Amygdala (tissue), 56 donors: ENCODE measurements at regions not wholly inside any gene's neighbourhood (a gene's known extent, or its start where the extent isn't known, plus 50 kb on each side); places are given as distances from the start of the nearest gene placed in this dataset.
A peak's percentile ranks its signal among the peaks of the same experiment; 100 is the strongest.

Experiments used
- DNase-seq, 56 donors: peaks; one replicate each; lab custom pipeline; 2025; lab: John Stamatoyannopoulos, UW

DNA sequence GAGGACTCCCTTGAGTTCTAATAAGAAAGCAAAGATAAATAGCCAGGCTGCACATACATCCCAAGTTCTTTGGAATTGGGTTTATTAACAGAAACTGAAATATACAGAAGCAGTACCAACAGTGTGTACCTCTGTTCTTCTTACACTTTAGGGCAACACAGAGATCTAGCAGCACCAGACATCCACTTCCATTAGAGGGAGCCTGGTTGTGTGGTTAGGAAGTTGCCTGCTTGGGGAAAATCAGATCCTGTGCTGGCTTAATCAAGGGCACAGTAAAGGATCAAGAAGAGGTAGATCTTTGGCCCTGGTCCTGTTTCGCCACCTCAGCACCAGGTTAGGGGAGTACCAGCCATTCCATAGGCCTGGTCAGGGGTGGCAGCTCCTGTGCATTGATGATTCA, 231.1 kb upstream of the ARHGAP24 start:
- no peak for DNase-seq

DNA sequence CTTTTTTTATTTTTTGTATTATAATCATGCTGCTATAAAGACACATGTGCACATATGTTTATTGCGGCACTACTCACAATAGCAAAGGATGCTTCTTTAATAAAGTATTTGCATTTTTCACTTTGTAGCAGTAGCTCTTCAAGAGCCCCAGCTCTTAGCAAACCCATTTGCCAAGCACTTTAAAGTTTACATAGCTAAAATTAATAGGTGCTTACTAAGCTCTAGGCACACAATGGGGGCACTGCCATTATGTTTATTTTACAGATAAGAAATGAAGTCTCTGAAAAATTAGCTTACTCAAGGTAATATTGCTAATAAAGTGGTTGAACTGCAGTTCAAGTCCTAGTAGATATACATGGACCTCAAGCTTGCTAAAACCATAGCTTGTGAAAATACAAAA, 230.3 kb upstream of the ARHGAP24 start:
- no peak for DNase-seq

DNA sequence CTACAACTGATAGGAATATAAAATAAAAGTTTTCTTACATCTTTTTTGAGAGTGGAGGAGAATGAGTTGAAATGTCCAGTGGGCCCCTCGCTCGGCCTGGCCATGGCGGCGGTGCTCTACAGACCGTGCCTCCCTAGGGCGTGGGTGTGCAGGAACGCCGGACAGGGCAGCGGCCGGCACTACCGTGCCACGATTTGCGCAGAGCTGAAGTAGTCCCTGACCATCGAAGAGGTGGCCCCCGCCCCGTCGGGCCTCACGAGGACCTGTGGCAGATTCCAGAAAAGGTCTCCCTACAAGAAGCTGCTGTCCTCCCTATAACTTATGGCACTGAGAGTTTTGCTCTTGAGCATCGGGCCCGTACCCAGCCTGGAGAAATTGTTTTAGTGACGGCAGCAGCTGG, 228.9 kb upstream of the ARHGAP24 start:
- DNase-seq = no peak

GRCh38 chr4:85250852-85251251, 224.1 kb upstream of the ARHGAP24 start:
- DNase-seq = no peak

DNA sequence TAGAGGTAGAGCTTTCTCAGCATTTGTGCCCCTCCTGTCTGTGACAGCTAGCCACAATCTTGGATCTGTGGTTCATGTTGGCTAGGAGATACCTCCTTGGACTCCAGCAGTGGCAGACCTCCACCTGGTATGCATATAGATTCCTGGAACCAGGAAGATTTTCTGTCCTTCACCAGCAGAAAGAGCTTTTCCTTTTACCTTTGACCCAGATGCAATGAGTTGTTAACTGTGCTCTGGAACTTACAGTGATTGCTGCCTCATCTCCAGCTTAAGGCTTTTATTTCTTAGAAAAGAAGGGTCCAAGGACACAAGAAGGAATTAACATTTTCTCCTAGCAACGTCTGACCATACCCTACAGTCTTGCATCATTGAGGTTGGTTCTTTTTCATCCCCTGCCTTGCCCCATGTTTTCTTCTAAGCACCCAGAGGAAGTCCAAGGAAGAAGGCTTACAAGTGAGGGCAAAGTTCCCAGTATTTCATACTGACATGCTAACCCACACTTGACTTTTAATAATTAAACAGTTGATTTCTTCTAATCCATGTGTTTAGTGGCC, 217.1 kb upstream of the ARHGAP24 start:
- DNase-seq = no peak

DNA sequence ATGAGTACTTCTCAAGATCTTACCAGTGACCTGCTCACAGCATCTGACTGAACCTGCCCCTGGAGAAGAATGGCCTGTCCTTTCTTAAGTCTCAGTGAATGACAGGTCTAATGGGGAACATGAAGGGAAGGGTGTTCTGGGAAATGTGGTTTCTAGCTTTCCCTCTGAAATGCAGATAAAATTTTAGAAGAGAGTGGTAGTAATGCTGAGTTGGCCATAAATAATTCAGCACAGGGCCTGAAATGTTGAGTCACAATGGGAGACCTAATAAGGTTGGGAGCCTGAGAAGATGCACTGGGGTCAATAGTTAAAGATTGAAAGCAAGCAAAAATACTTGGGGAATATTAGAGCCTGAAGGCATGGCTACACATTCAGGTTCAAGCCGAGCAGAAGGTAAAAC, 214.9 kb upstream of the ARHGAP24 start:
- no peak for DNase-seq

DNA sequence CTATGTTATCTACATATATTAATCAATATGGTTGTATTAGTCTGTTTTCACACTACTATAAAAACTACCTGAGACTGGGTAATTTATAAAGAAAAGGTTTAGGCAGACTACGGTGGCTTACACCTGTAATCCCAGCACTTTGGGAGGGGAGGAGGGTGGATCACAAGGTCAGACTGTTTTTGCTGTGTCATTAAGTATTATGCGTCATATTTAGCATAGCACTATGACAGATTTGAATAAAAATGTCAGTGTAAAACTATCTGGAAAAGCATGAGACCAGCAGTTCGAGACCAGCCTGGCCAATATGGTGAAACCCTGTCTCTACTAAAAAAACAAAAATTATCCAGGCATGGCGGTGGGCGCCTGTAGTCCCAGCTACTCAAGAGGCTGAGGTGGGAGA, 209.7 kb upstream of the ARHGAP24 start:
- no peak for DNase-seq

DNA sequence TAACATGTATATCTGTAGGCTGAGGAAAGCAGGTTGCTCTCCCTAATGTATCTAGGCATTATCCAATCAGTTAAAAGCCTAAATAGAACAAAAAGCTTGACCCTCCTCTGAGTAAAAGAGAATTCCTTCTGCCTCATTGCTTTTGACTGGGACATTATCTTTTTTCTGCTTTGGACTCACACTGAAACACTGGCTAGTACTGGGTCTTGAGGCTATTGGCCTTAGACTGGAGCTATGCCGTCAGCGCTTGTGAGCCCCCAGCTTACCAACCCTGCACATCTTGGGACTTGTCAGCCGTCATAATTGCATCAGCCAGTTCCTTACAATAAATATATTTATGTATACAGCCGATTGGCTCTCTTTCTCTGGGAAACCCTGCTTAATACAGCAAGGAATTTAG, 206.8 kb upstream of the ARHGAP24 start:
- no peak for DNase-seq

GRCh38 chr4:85268961-85269360, 206.0 kb upstream of the ARHGAP24 start:
- no peak for DNase-seq

DNA sequence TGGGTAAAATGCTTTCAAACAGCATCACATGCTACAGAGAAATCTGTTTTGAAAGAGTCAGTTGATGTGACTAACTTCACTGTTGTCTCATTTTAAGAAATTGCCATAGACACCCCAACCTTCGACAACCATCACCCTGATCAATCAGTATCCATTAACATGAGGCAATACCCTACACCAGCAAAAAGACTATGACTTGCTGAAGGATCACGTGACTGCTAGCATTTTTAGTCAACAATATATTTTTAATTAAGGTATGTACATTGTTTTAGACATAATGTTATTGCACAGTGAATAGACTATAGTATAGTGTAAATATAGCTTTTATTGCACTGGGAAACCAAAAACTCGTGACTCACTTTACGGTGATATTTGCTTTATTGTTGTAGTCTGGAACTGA, 200.0 kb upstream of the ARHGAP24 start:
- DNase-seq = no peak

DNA sequence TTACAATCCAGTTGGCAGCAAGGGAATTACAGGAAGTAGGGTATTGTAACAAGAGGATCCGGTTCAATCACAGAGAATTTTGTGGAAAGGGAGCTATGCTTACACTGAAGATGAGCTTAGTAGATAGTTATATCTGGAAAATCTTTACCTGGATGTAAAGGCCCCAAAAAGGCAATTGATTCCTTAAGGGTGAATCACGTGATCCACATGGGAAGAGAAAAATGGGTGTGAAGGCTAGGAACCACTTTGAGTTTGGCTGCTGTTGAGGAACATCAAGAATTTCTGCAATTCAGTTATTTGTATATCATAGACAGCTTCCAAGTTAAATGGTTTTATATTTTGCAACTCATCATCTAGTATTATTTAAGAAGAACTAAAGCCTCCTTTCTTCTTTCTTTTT, 194.0 kb upstream of the ARHGAP24 start:
- DNase-seq = no peak

DNA sequence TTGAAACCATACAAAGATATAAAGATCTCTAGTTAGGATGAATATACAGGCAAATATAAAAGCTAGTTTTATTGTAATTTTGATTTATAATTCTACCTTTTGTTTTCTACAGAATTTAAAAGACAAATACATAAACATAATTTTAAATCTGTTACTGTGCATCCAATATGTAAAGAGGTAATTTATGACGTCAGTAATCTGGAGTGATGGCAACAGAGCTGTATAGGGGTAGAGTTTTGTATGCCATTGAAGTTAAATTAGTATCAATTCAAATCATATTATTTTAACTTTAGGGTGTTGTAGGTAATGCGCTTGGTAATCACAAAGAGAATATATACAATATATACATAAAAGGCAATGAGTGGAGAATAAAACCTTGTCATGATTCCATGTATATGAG, 183.7 kb upstream of the ARHGAP24 start:
- DNase-seq = no peak

- DNase-seq = no peak
Observed at GRCh38 chr4:85298037-85298436, 176.9 kb upstream of the ARHGAP24 start.

DNA sequence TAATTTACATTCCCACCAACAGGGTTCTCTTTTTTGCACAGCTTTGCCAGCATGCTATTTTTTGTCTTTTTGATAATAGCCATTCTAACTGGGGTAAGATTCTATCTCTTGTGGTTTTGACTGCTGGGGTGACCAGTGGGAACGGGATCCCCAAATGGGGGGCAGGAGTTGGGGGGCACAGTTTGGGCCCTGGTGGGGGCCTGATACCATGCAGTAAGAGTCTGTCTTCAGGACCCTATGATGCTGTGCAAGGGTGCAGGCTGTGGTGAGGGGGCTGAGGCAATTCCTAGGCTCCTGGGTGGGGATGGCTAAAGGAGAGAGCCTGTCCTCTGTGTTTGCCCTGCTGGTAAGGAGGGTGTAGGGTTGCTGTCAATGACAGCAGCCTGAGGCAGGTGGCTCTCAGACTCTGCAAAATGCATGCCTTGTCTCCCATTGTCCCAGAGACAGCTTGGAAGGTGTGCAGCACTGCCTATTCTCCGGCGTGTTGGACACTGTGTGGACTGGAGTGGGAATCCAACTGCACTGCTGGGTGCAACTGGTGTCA, 172.7 kb upstream of the ARHGAP24 start:
- DNase-seq = no peak

DNA sequence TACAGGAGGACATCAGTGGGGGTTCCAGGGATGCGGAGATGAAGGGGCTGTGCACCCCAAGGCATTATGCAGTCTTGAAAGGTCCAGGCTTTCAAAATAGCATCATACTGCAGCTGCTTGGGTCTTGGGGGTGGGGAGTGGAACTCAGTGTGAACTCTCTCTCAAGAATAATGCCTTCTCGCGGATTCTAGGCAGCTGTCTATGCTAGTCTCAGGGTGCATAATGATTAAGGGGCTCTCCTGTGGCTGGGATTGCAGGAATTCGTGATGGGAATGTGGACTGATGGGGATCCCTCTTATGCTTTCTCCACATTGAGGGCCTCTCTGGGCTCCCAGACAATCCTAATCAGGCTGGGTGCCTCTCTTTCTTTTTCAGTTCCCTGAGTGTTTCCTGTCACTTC, 172.2 kb upstream of the ARHGAP24 start:
- peak in 4 of 56 donors; percentile 1 to 11 (median 1) for DNase-seq

- no peak for DNase-seq
Observed at GRCh38 chr4:85318415-85318814, 156.5 kb upstream of the ARHGAP24 start.

DNA sequence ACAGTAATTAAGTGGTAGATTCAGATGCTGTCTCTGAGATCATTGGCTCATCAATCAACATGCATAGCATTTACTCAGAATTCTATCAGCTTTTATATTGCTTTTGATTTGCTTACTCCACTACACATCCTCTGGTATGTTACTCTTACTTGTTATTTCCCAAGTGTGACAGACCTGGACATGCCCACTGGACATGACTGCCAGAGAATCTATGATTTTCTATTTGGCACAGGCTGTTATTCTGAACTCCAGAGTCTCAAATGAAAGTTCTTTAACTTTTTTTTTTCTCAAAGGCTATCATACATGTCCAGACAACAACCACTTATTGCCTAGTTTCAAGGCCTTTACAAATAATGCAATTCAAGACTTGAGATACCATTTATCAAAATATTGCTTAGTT, 116.1 kb upstream of the ARHGAP24 start:
- DNase-seq = no peak

GRCh38 chr4:85362550-85362949, 112.4 kb upstream of the ARHGAP24 start:
- DNase-seq = no peak

- no peak for DNase-seq
Observed at GRCh38 chr4:85367815-85368214, 107.1 kb upstream of the ARHGAP24 start.

DNA sequence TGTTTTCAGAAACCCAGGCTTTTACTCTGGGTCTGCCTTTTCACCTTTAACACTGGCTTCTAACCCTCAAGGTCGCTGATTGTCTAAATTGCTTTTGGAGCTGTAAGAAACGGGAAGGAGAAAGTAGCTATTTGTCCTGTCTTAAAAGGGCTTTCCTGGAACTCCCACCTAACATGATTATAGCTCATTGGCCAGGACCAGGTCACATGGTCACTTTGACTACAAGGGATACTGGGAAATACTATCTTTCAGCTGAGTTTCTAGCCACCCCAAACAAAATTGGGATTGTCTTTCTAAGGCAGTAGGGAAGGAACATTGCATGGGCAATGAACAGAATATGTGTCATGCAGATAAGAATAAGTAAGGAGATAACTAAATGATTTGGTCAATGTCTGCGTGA, 106.7 kb upstream of the ARHGAP24 start:
- no peak for DNase-seq

DNA sequence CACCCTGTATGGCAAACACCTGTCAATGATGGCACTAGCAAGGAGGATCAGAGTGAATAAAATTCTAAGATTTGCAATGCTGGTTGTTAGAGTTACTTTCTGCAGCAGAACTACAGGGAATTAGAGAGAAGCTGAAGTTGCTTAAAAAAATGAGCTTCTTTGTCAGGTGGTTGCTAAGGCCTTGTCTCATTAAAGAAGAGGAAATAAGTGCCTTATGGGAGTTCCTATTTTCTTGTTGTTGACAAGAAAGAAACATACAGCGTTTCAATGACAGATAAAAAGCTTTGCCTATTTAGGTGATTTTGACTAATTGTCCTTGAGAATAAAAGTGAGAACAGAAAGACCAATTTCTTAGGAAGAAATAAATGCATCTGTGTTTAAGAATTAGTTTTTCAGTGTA, 106.0 kb upstream of the ARHGAP24 start:
- no peak for DNase-seq

DNA sequence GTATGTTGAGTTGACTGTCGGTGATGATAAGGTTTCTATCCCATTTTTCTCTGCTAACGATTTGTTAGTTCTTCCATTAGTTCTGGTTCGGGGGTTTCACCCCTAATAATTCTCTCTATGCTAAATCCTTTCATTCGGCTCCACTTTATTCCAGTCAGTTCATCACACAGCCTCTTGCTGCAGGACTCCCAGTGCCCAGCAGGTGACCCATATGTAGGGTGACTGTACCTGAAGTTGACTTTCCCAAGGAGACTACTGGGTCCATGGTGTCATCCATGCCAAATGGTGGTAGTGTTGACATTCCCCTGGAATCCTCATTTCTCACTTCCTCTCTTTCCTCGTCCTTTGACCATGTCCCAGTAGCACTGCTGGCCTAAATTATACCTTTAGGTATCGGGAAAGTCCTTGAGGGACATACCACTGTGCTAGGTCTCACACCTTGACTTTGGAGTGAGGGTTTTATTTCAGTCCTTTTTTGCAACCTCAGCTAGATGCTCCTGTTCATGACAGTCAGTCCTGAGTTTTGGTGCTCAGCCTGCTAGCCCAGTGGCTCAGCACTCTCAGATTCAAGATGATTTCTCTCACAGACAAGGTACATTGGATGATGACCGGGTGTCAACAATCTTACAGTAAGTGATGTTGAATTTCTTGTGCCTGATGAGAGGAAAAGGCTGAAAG, 105.1 kb upstream of the ARHGAP24 start:
- DNase-seq = no peak
